HT-29 (cell line): ENCODE measurements at regions not wholly inside any gene's neighbourhood (a gene's known extent, or its start where the extent isn't known, plus 50 kb on each side); places are given as distances from the start of the nearest gene placed in this dataset.
A peak's percentile ranks its signal among the peaks of the same experiment; 100 is the strongest.

ENCODE experiments used
- DNase-seq: peaks from one replicate; pipeline ENCODE4 v3.0.0-alpha.2; 2015; ENCODE audit warnings: low spot score

- no peak for DNase-seq
Measured at GRCh38 chr5:148708854-148709253, 54.5 kb upstream of the HTR4 start.

GRCh38 chr5:148711961-148712360 lies 57.6 kb upstream of the HTR4 start:
- no peak for DNase-seq

GRCh38 chr5:148713735-148714508 lies 59.6 kb upstream of the HTR4 start:
- DNase-seq = no peak

- no peak for DNase-seq
Measured at GRCh38 chr5:148716716-148717115, 62.4 kb upstream of the HTR4 start.

GRCh38 chr5:148717668-148718067 lies 63.3 kb upstream of the HTR4 start:
- DNase-seq = no peak

GRCh38 chr5:148719605-148720004 lies 65.3 kb upstream of the HTR4 start:
- DNase-seq = no peak

- DNase-seq = no peak
Measured at GRCh38 chr5:148720257-148720656, 65.9 kb upstream of the HTR4 start.

GRCh38 chr5:148723143-148723542 lies 68.8 kb upstream of the HTR4 start:
- no peak for DNase-seq

GRCh38 chr5:148725675-148726074 lies 71.3 kb upstream of the HTR4 start:
- no peak for DNase-seq

GRCh38 chr5:148729182-148729581 lies 74.9 kb upstream of the HTR4 start:
- no peak for DNase-seq

- DNase-seq = no peak
Measured at GRCh38 chr5:148730270-148730669, 75.9 kb upstream of the HTR4 start.

GRCh38 chr5:148730942-148731898 lies 76.9 kb upstream of the HTR4 start:
- DNase-seq = peak; percentile 89

GRCh38 chr5:148732692-148733091 lies 78.4 kb upstream of the HTR4 start:
- DNase-seq = no peak

GRCh38 chr5:148733601-148734438 lies 79.5 kb upstream of the HTR4 start:
- peak; percentile 89 for DNase-seq

GRCh38 chr5:148734518-148734917 lies 80.2 kb upstream of the HTR4 start:
- DNase-seq = no peak

- no peak for DNase-seq
Measured at GRCh38 chr5:148735301-148735835, 81.0 kb upstream of the HTR4 start.

- no peak for DNase-seq
Measured at GRCh38 chr5:148739023-148739422, 84.7 kb upstream of the HTR4 start.

- peak; percentile 74 for DNase-seq
Measured at GRCh38 chr5:148739524-148739923, 85.2 kb upstream of the HTR4 start.

GRCh38 chr5:148740079-148740858 lies 85.9 kb upstream of the HTR4 start:
- DNase-seq = no peak

GRCh38 chr5:148740966-148741742 lies 85.3 kb upstream of the ADRB2 start:
- peak; percentile 87 for DNase-seq
